ENCODE measurements at regions not wholly inside any gene's neighbourhood (a gene's known extent, or its start where the extent isn't known, plus 50 kb on each side); places are given as distances from the start of the nearest gene placed in this dataset.
"Not testable (repeated sequence)": the region's sequence is repeated elsewhere in the genome, so short reads cannot be mapped to it uniquely, and the experiment has no call there.

DNA sequence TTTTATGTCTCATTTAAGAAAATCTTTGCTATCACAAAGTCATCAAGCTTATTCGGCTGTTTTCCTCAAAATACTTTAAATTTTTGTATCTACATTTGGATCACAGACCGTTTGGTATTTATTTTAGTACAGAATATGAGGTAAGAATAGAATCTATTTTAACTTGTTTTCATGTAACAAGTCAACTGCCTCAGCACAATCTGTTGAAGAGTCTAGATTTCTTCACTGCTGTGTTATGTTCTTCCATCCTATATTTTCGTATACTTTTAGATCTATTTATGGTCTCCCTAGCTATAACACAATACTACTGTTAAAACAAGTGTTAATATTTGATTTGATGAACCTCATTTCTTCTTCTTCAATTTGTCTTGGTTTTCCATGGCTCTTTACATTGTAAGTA, 61.6 kb upstream of the SGCG start (continued):
- TF ChIP-seq, protein P1, sequence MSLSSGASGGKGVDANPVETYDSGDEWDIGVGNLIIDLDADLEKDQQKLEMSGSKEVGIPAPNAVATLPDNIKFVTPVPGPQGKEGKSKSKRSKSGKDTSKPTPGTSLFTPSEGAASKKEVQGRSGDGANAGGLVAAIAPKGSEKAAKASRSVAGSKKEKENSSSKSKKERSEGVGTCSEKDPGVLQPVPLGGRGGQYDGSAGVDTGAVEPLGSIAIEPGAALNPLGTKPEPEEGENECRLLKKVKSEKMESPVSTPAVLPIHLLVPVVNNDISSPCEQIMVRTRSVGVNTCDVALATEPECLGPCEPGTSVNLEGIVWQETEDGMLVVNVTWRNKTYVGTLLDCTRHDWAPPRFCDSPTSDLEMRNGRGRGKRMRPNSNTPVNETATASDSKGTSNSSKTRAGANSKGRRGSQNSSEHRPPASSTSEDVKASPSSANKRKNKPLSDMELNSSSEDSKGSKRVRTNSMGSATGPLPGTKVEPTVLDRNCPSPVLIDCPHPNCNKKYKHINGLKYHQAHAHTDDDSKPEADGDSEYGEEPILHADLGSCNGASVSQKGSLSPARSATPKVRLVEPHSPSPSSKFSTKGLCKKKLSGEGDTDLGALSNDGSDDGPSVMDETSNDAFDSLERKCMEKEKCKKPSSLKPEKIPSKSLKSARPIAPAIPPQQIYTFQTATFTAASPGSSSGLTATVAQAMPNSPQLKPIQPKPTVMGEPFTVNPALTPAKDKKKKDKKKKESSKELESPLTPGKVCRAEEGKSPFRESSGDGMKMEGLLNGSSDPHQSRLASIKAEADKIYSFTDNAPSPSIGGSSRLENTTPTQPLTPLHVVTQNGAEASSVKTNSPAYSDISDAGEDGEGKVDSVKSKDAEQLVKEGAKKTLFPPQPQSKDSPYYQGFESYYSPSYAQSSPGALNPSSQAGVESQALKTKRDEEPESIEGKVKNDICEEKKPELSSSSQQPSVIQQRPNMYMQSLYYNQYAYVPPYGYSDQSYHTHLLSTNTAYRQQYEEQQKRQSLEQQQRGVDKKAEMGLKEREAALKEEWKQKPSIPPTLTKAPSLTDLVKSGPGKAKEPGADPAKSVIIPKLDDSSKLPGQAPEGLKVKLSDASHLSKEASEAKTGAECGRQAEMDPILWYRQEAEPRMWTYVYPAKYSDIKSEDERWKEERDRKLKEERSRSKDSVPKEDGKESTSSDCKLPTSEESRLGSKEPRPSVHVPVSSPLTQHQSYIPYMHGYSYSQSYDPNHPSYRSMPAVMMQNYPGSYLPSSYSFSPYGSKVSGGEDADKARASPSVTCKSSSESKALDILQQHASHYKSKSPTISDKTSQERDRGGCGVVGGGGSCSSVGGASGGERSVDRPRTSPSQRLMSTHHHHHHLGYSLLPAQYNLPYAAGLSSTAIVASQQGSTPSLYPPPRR (CRISPR knock-in tag; IDR thresholded peaks at IDR 0.05; ENCODE audit: borderline replicate concordance), result no peak

DNA sequence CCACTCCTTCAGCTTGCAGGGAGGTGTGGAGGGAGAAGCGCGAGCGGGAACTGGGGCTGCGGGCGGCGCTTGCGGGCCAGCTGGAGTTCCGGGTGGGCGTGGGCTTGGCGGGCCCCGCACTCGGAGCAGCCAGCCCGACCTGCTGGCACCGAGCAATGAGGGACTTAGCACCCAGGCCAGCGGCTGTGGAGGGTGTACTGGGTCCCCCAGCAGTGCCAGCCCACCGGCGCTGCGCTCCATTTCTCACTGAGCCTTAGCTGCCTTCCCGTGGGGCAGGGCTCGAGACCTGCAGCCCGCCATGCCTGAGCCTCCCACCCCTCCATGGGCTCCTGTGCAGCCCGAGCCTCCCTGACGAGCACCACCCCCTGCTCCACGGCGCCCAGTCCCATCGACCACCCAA, 53.2 kb upstream of the SGCG start:
- H3K9me1 ChIP-seq (ENCODE audit: control insufficient read depth, insufficient read depth, low read length); POLR2A ChIA-PET; H2AFZ ChIP-seq (ENCODE audit: low read depth, low read length); H3K27ac ChIP-seq (ENCODE audit: extremely low read depth, low read depth, low read length); H3K4me3 ChIP-seq; ATAC-seq; H3K9me3 ChIP-seq (replicated peaks; ENCODE audit: control insufficient read depth, insufficient read depth, low read depth, low read length); H3K27me3 ChIP-seq (ENCODE audit: control insufficient read depth in 2 of 2, insufficient read depth in 2 of 2, low read length in 2 of 2); H3K79me2 ChIP-seq (ENCODE audit: control insufficient read depth, insufficient read depth, low read length); H3K4me1 ChIP-seq (replicated peaks in 1 of 2; ENCODE audit: control insufficient read depth in 2 of 2, insufficient read depth in 2 of 2, low read length in 2 of 2); BruUV-seq (replicated peaks); DNase-seq (ENCODE audit: extremely low read depth in 1 of 4, low spot score in 3 of 4); FAIRE-seq; in situ Hi-C loops (cut with MboI); H3K9ac ChIP-seq (ENCODE audit: insufficient read depth in 1 of 2, low read depth in 2 of 2, low read length in 2 of 2); CTCF ChIA-PET (ENCODE audit: low intra/inter-chr PET ratio); H3K4me2 ChIP-seq (ENCODE audit: insufficient read depth, low read length); H4K20me1 ChIP-seq (replicated peaks; ENCODE audit: control insufficient read depth, insufficient read depth, low read length); intact Hi-C loops (cut with micrococcal nuclease); H3K36me3 ChIP-seq (ENCODE audit: control insufficient read depth, insufficient read depth, low read length): not testable (repeated sequence)
- WGBS (ENCODE audit: insufficient coverage, low coverage, missing lambda C conversion rate), result no CpG with 5 or more reads among the region's 26 CpGs
